Uterus (tissue), 2 donors: ENCODE measurements at regions not wholly inside any gene's neighbourhood (a gene's known extent, or its start where the extent isn't known, plus 50 kb on each side); places are given as distances from the start of the nearest gene placed in this dataset.

ENCODE experiments used
- CTCF ChIP-seq, 4 experiments: fragments of 200-600 bp in 2 of 4; fragments of 450-650 bp in 2 of 4; sonication (generic) in 2 of 4; IDR thresholded peaks; one replicate each; pipeline ENCODE4 v1.5.1; 2016 to 2019; ENCODE audit warnings: antibody characterized with exemption in 4 of 4, mild to moderate bottlenecking in 2 of 4, moderate library complexity in 1 of 4
- POLR2A ChIP-seq, 2 donors: fragments of 450-650 bp; IDR thresholded peaks; one replicate each; pipeline ENCODE4 v1.6.1; 2016; ENCODE audit warnings: antibody characterized with exemption in 2 of 2, mild to moderate bottlenecking in 1 of 2, moderate library complexity in 1 of 2

DNA sequence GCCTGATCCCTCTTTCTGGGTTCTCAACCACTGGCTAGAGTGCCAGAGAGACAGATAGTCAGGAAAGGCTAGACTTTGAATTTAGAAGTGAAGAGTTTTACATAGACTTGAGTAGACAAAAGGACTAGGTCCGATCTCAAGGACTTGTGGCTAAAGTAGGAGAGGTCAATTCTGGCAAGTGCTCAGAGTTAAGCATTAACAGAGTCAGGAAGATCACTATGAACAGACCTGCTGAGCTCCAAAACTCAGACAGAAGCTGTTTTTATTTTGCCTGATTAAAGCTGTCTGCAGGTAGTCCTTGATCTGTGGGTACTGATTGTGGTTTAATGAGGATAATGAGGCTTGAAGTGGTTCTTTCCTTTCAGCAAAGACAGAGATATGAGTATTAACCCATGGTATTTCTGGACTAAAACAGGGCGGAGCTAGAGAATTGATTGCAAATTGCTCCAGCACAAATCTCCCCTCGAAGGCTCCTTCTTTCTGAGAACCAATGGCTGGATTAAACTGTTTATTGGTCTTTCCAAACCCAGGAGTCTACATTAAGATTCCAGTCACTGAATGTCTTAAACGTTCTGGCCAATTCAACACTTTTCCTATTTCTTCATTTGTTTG is 423.2 kb downstream of the IPMK start:
- TF ChIP-seq CTCF (IDR thresholded peaks at IDR 0.05) (no peak), POLR2A (IDR thresholded peaks at IDR 0.05) (no peak)
